ENCODE measurements at regions not wholly inside any gene's neighbourhood (a gene's known extent, or its start where the extent isn't known, plus 50 kb on each side); places are given as distances from the start of the nearest gene placed in this dataset.

DNA sequence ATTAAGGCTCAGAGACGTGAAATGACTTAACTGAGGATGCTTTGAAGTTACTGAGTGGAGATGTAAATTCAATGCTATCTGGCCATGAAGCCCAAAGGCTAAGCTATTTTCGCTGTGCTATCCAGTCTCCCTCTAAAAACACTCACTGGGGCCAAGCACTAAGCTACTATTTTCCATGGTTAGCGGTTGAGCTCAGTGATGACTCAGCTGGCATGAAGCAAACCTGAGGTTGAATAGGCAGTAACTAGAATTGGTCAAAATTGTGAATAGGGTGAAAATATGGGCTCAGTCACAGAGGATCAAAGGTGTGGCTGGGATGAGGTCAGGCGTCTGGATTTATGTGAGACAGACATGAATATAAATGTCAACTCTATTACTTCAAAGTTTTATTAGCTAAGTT is 564.2 kb upstream of the KIRREL3 start:
- TF ChIP-seq POLR2A (IDR thresholded peaks at IDR 0.05), result no peak
- TF ChIP-seq, protein P1, sequence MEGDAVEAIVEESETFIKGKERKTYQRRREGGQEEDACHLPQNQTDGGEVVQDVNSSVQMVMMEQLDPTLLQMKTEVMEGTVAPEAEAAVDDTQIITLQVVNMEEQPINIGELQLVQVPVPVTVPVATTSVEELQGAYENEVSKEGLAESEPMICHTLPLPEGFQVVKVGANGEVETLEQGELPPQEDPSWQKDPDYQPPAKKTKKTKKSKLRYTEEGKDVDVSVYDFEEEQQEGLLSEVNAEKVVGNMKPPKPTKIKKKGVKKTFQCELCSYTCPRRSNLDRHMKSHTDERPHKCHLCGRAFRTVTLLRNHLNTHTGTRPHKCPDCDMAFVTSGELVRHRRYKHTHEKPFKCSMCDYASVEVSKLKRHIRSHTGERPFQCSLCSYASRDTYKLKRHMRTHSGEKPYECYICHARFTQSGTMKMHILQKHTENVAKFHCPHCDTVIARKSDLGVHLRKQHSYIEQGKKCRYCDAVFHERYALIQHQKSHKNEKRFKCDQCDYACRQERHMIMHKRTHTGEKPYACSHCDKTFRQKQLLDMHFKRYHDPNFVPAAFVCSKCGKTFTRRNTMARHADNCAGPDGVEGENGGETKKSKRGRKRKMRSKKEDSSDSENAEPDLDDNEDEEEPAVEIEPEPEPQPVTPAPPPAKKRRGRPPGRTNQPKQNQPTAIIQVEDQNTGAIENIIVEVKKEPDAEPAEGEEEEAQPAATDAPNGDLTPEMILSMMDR (IDR thresholded peaks at IDR 0.05), result no peak
- TF ChIP-seq POLR2AphosphoS5 (IDR thresholded peaks at IDR 0.05), result no peak

Data from prostate gland (tissue), 2 donors.